Dendritic cell treated with granulocyte-macrophage colony-stimulating factor and Interleukin-4, amounts not matched to agents 40 ng/mL and 50 ng/mL, for 4 days (primary cell): ENCODE measurements at regions not wholly inside any gene's neighbourhood (a gene's known extent, or its start where the extent isn't known, plus 50 kb on each side); places are given as distances from the start of the nearest gene placed in this dataset.
A peak's percentile ranks its signal among the peaks of the same experiment; 100 is the strongest.

Source experiments
- H3K27ac Mint-ChIP-seq: one replicate; pipeline ENCODE4 v1.8.0; 2022; ENCODE audit warnings: mild to moderate bottlenecking, mixed read lengths
- H3K27me3 Mint-ChIP-seq: one replicate; pipeline ENCODE4 v1.8.0; 2022; ENCODE audit warnings: mild to moderate bottlenecking, mixed read lengths
- H3K36me3 Mint-ChIP-seq: one replicate; pipeline ENCODE4 v1.8.0; 2022; ENCODE audit warnings: low read depth, mixed read lengths
- H3K4me1 Mint-ChIP-seq: one replicate; pipeline ENCODE4 v1.8.0; 2022; ENCODE audit warnings: low read depth, mixed read lengths
- H3K4me3 Mint-ChIP-seq: one replicate; pipeline ENCODE4 v1.8.0; 2022; ENCODE audit warnings: mild to moderate bottlenecking, moderate library complexity, mixed read lengths
- H3K9me3 Mint-ChIP-seq: one replicate; pipeline ENCODE4 v1.8.0; 2022; ENCODE audit warnings: mixed read lengths
- intact Hi-C: fragments of 100-400 bp; cut with micrococcal nuclease; formaldehyde crosslinking; loops from one replicate; pipeline ENCODE4 v1.15.0; 2022

GRCh38 chrX:51798701-51799100, 55.5 kb downstream of the GSPT2 start:
- Mint-ChIP-seq H3K36me3 (peaks cover 8% of the 10 kb centered on the region), H3K27me3 (peaks cover 7% of the 10 kb centered on the region), H3K9me3 (no peaks in the 10 kb centered on the region), H3K27ac (no peak overlapping the region), H3K4me1 (peaks cover 7% of the 10 kb centered on the region), H3K4me3 (no peak overlapping the region)
- intact Hi-C loops: no loop called here

- peak overlapping the region; percentile 88 for H3K4me3 Mint-ChIP-seq
- H3K9me3 Mint-ChIP-seq: no peaks in the 10 kb centered on the region
- H3K27me3 Mint-ChIP-seq: peaks cover 7% of the 10 kb centered on the region
Measured at GRCh38 chrX:51802917-51803688, 59.9 kb downstream of the GSPT2 start.

GRCh38 chrX:51803833-51804232, 60.6 kb downstream of the GSPT2 start:
- Mint-ChIP-seq H3K27me3 (peaks cover 7% of the 10 kb centered on the region), H3K4me1 (peaks cover 7% of the 10 kb centered on the region)

More at GRCh38 chrX:51802917-51803688, 59.9 kb downstream of the GSPT2 start:
- intact Hi-C loops: no loop called here
- Mint-ChIP-seq H3K36me3 (peaks cover 13% of the 10 kb centered on the region), H3K4me1 (peaks cover 7% of the 10 kb centered on the region), H3K27ac (peak overlapping the region; percentile 85)

GRCh38 chrX:51804741-51805140, 61.5 kb downstream of the GSPT2 start:
- H3K4me1 Mint-ChIP-seq: peaks cover 7% of the 10 kb centered on the region
- peaks cover 13% of the 10 kb centered on the region for H3K36me3 Mint-ChIP-seq
- no peak overlapping the region for H3K27ac Mint-ChIP-seq
- no peak overlapping the region for H3K4me3 Mint-ChIP-seq
- H3K27me3 Mint-ChIP-seq: peaks cover 7% of the 10 kb centered on the region
- intact Hi-C loops: no loop called here
- H3K9me3 Mint-ChIP-seq: no peaks in the 10 kb centered on the region

More at GRCh38 chrX:51803833-51804232, 60.6 kb downstream of the GSPT2 start:
- Mint-ChIP-seq H3K27ac (peak overlapping the region; percentile 85), H3K9me3 (no peaks in the 10 kb centered on the region), H3K36me3 (peaks cover 13% of the 10 kb centered on the region), H3K4me3 (peak overlapping the region; percentile 13)
- intact Hi-C loops: no loop called here

GRCh38 chrX:51813886-51814460, 70.7 kb downstream of the GSPT2 start:
- H3K4me3 Mint-ChIP-seq: no peak overlapping the region
- intact Hi-C loops: no loop called here
- H3K27me3 Mint-ChIP-seq: no peaks in the 10 kb centered on the region
- H3K36me3 Mint-ChIP-seq: peaks cover 8% of the 10 kb centered on the region
- H3K27ac Mint-ChIP-seq: no peak overlapping the region
- H3K9me3 Mint-ChIP-seq: no peaks in the 10 kb centered on the region
- no peaks in the 10 kb centered on the region for H3K4me1 Mint-ChIP-seq

GRCh38 chrX:51824061-51824460, 69.4 kb upstream of the MAGED1 start:
- Mint-ChIP-seq H3K4me3 (no peak overlapping the region), H3K9me3 (no peaks in the 10 kb centered on the region), H3K27me3 (no peaks in the 10 kb centered on the region), H3K36me3 (no peaks in the 10 kb centered on the region), H3K4me1 (peaks cover 11% of the 10 kb centered on the region), H3K27ac (no peak overlapping the region)
- intact Hi-C loops: no loop called here

- no peaks in the 10 kb centered on the region for H3K9me3 Mint-ChIP-seq
- no peaks in the 10 kb centered on the region for H3K27me3 Mint-ChIP-seq
- no peak overlapping the region for H3K27ac Mint-ChIP-seq
- H3K4me1 Mint-ChIP-seq: peaks cover 11% of the 10 kb centered on the region
- intact Hi-C loops: no loop called here
- H3K36me3 Mint-ChIP-seq: no peaks in the 10 kb centered on the region
- no peak overlapping the region for H3K4me3 Mint-ChIP-seq
Measured at GRCh38 chrX:51825436-51825835, 68.0 kb upstream of the MAGED1 start.

- Mint-ChIP-seq H3K4me3 (no peak overlapping the region), H3K27me3 (no peaks in the 10 kb centered on the region), H3K4me1 (no peaks in the 10 kb centered on the region), H3K36me3 (no peaks in the 10 kb centered on the region), H3K27ac (no peak overlapping the region), H3K9me3 (no peaks in the 10 kb centered on the region)
- intact Hi-C loops: no loop called here
Measured at GRCh38 chrX:51834076-51834475, 59.3 kb upstream of the MAGED1 start.

- H3K36me3 Mint-ChIP-seq: no peaks in the 10 kb centered on the region
- no peak overlapping the region for H3K27ac Mint-ChIP-seq
- no peaks in the 10 kb centered on the region for H3K27me3 Mint-ChIP-seq
- H3K4me1 Mint-ChIP-seq: no peaks in the 10 kb centered on the region
- intact Hi-C loops: no loop called here
- H3K4me3 Mint-ChIP-seq: no peak overlapping the region
- H3K9me3 Mint-ChIP-seq: no peaks in the 10 kb centered on the region
Measured at GRCh38 chrX:51836823-51837222, 56.6 kb upstream of the MAGED1 start.

- H3K36me3 Mint-ChIP-seq: no peaks in the 10 kb centered on the region
- no peaks in the 10 kb centered on the region for H3K9me3 Mint-ChIP-seq
- no peak overlapping the region for H3K4me3 Mint-ChIP-seq
- H3K27ac Mint-ChIP-seq: no peak overlapping the region
- H3K27me3 Mint-ChIP-seq: no peaks in the 10 kb centered on the region
- H3K4me1 Mint-ChIP-seq: no peaks in the 10 kb centered on the region
- intact Hi-C loops: no loop called here
Measured at GRCh38 chrX:51837451-51837850, 56.0 kb upstream of the MAGED1 start.

- intact Hi-C loops: no loop called here
- Mint-ChIP-seq H3K9me3 (no peaks in the 10 kb centered on the region), H3K36me3 (no peaks in the 10 kb centered on the region), H3K27me3 (no peaks in the 10 kb centered on the region), H3K27ac (no peak overlapping the region), H3K4me3 (no peak overlapping the region), H3K4me1 (no peaks in the 10 kb centered on the region)
Measured at GRCh38 chrX:51837921-51838320, 55.5 kb upstream of the MAGED1 start.
